HEK293 (cell line): ENCODE measurements at regions not wholly inside any gene's neighbourhood (a gene's known extent, or its start where the extent isn't known, plus 50 kb on each side); places are given as distances from the start of the nearest gene placed in this dataset.
"Not testable (repeated sequence)": the region's sequence is repeated elsewhere in the genome, so short reads cannot be mapped to it uniquely, and the experiment has no call there.

Source experiments
- CTCF ChIA-PET: fragments of 350-600 bp; formaldehyde crosslinking; extraction: SDS; loops from one replicate; lab custom pipeline; 2021; ENCODE audit warnings: antibody characterized with exemption; lab: Yijun Ruan, JAX
- POLR2A ChIA-PET: fragments of 300-600 bp; formaldehyde crosslinking; extraction: SDS; loops from one replicate; lab custom pipeline; 2020; ENCODE audit warnings: antibody characterized with exemption, inconsistent platforms; lab: Yijun Ruan, JAX
- H3K27ac ChIP-seq: fragments of 200-500 bp; sonication (Bioruptor generic); 2 replicates; pipeline ENCODE4 v1.5.1; 2014; ENCODE audit warnings: low read depth, low read length, control low read depth, inconsistent platforms; ENCODE audit errors: extremely low read depth
- H3K36me3 ChIP-seq, 2 experiments: fragments of 200-500 bp in 1 of 2; sonication (Bioruptor generic) in 1 of 2; 1 replicate in 1 of 2; 2 replicates in 1 of 2; pipeline ENCODE4 v1.5.1; 2014 to 2017; ENCODE audit warnings: inconsistent platforms in 2 of 2, low read length in 2 of 2; ENCODE audit not compliant: control insufficient read depth in 2 of 2, insufficient read depth in 1 of 2
- H3K4me1 ChIP-seq: fragments of 200-500 bp; sonication (Bioruptor generic); 2 replicates; pipeline ENCODE4 v1.5.1; 2014; ENCODE audit warnings: mild to moderate bottlenecking, low read length, inconsistent platforms; ENCODE audit not compliant: control insufficient read depth, insufficient read depth
- H3K4me3 ChIP-seq: 2 replicates; pipeline ENCODE4 v1.5.1; 2011; ENCODE audit warnings: low read depth, mild to moderate bottlenecking, control low read depth, low read length, moderate library complexity
- H3K9me3 ChIP-seq: fragments of 200-500 bp; sonication (Bioruptor generic); 2 replicates; pipeline ENCODE4 v1.5.1; 2014; ENCODE audit warnings: low read depth, low read length, inconsistent platforms; ENCODE audit not compliant: control insufficient read depth, insufficient read depth
- MYNN ChIP-seq: fragments of 450-650 bp; formaldehyde crosslinking; IDR thresholded peaks from 2 replicates; pipeline ENCODE4 v1.5.1; 2016; ENCODE audit warnings: missing biosample characterization, missing genetic modification characterization, borderline replicate concordance
- OSR2 ChIP-seq: fragments of 450-650 bp; formaldehyde crosslinking; IDR thresholded peaks from 2 replicates; pipeline ENCODE4 v1.5.1; 2016; ENCODE audit warnings: missing biosample characterization, missing genetic modification characterization
- TCF7L2 ChIP-seq: IDR thresholded peaks from 2 replicates; pipeline ENCODE4 v1.6.1; 2011; ENCODE audit warnings: low read depth, mild to moderate bottlenecking, inconsistent platforms, low read length, moderate library complexity, borderline replicate concordance
- TRIM28 ChIP-seq: IDR thresholded peaks from 2 replicates; pipeline ENCODE4 v1.6.1; 2011; ENCODE audit warnings: low read length, control low read depth, borderline replicate concordance
- WT1 ChIP-seq: fragments of 450-650 bp; formaldehyde crosslinking; IDR thresholded peaks from 2 replicates; pipeline ENCODE4 v1.5.1; 2016; ENCODE audit warnings: missing biosample characterization, missing genetic modification characterization
- ZNF341 ChIP-seq: fragments of 450-650 bp; formaldehyde crosslinking; IDR thresholded peaks from 2 replicates; pipeline ENCODE4; 2016; ENCODE audit warnings: low read depth, missing biosample characterization, missing genetic modification characterization
- ZNF785 ChIP-seq: fragments of 450-650 bp; formaldehyde crosslinking; IDR thresholded peaks from 2 replicates; pipeline ENCODE4 v1.5.1; 2016; ENCODE audit warnings: missing biosample characterization, missing genetic modification characterization
- ZNF837 ChIP-seq: fragments of 450-650 bp; formaldehyde crosslinking; IDR thresholded peaks from 2 replicates; pipeline ENCODE4 v1.5.1; 2016; ENCODE audit warnings: missing biosample characterization, missing genetic modification characterization
- TF ChIP-seq, protein P1 (sequence below): fragments of 450-650 bp; formaldehyde crosslinking; IDR thresholded peaks from 2 replicates; pipeline ENCODE4 v1.5.1; 2017; ENCODE audit warnings: missing biosample characterization, missing genetic modification characterization
- TF ChIP-seq, protein P2 (sequence below): fragments of 450-650 bp; formaldehyde crosslinking; IDR thresholded peaks from 2 replicates; pipeline ENCODE4 v1.5.1; 2017; ENCODE audit warnings: missing biosample characterization, missing genetic modification characterization
- TF ChIP-seq, protein P3 (sequence below): fragments of 450-650 bp; formaldehyde crosslinking; IDR thresholded peaks from 2 replicates; pipeline ENCODE4 v1.5.1; 2017; ENCODE audit warnings: missing biosample characterization, missing genetic modification characterization
- TF ChIP-seq, protein P4 (sequence below): fragments of 450-650 bp; formaldehyde crosslinking; IDR thresholded peaks from 2 replicates; pipeline ENCODE4; 2016; ENCODE audit warnings: missing biosample characterization, missing genetic modification characterization
- TF ChIP-seq, protein P5 (sequence below): fragments of 450-650 bp; formaldehyde crosslinking; IDR thresholded peaks from 2 replicates; pipeline ENCODE4 v1.5.1; 2017; ENCODE audit warnings: missing biosample characterization, missing genetic modification characterization

DNA sequence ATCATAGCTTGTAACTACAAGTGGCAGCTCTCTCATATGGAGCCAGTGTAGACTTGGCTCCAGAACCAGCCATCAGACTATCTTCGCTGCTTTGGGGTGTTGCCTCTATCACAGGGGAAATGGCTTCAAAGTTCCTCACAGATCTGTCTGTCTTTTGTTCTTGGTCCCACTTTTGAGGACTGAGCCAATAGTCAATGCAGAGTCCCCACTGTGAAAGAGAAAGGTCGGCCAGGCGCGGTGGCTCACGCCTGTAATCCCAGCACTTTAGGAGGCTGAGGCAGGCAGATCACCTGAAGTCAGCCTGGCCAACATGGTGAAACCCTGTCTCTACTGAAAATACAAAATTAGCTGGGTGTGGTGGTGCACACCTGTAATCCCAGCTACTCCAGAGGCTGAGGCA lies 86.9 kb upstream of the FZD7 start:
- H3K36me3 ChIP-seq, H3K27ac ChIP-seq, POLR2A ChIA-PET, H3K4me3 ChIP-seq, H3K9me3 ChIP-seq, H3K4me1 ChIP-seq: not testable (repeated sequence)
- CTCF ChIA-PET, result interaction anchor here (1.1 to 1.2 kb wide), 2 partner anchors 9 to 86 kb away, joined by 3 to 4 read pairs; no protein-coding TSS in a partner anchor

DNA sequence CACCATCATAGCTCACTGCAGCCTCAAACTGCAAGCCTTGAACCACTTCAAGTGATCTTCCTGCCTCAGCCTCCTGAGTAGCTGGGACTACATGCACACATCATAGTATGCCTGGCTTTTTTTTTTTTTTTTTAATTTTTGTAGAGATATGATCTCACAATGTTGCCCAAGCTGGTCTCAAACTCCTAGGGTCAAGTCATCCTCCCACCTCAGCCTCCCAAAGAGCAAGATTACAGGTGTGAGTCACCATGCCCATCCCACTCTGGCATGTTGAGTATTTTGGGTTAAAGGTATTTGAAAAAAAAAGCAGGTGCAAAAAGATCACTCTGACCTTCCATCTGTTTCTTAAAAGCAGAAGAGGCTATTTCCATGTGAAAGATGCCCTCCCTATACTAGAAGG lies 86.4 kb upstream of the FZD7 start:
- ChIA-PET POLR2A (no interaction called here), CTCF (interaction anchor here (1.1 kb wide), 1 partner anchor 87 kb away, joined by 3 read pairs; no protein-coding TSS in a partner anchor)
- Histone ChIP-seq H3K4me1 (no peaks in the 10 kb centered on the region), H3K36me3 (no peaks in the 10 kb centered on the region), H3K9me3 (no peaks in the 10 kb centered on the region), H3K27ac (no peak overlapping the region), H3K4me3 (no peak overlapping the region)
- TF ChIP-seq MYNN, result no peak
- TF ChIP-seq, protein P1, sequence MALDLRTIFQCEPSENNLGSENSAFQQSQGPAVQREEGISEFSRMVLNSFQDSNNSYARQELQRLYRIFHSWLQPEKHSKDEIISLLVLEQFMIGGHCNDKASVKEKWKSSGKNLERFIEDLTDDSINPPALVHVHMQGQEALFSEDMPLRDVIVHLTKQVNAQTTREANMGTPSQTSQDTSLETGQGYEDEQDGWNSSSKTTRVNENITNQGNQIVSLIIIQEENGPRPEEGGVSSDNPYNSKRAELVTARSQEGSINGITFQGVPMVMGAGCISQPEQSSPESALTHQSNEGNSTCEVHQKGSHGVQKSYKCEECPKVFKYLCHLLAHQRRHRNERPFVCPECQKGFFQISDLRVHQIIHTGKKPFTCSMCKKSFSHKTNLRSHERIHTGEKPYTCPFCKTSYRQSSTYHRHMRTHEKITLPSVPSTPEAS (tag by site-specific recombination), result no peak

DNA sequence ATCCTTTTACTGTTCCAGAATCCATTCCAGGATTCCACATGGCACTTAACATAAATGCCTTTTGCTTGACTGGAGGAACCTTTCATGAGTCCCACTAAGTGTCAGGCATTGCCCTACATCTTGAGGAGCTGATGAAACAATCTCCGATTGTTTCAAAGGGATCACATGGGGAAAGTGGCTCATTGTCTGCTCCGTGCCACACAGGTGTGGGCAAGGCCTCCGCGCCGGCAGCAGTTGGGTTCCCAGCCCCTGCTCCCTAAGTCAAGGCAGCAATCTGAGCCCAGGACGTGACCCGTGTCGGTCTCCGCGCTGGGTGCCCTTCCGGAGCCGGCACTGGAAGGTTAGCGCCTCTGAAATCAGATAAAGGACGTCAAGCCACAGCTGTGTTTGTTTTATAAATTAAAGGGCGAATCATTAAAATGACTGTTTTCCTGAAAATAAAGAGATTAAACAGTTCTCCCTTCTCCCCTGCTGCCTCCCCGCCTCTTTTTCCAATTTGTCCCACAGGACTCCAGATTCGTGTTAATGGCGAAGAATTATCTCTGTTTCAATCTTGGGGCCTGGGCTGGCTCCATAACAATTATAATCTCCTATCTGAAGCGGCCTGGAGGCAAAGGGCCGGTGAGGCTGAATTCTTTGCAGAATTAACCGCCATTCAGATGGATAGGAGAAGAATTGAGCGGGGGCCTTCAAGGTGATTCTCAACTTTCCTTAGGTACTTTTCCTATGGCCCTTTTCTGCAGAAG lies 84.3 kb upstream of the FZD7 start:
- H3K4me3 ChIP-seq, result no peak overlapping the region
- H3K36me3 ChIP-seq, result no peaks in the 10 kb centered on the region
- H3K9me3 ChIP-seq, result no peaks in the 10 kb centered on the region
- H3K4me1 ChIP-seq, result no peaks in the 10 kb centered on the region
- TF ChIP-seq OSR2 (tag by site-specific recombination), result 0 out of 2 replicates have a peak, but pooled peaks have one; percentile 20
- peak; percentile 33; the same call in 1 of the 2 replicates for TF ChIP-seq WT1 (tag by site-specific recombination)
- TF ChIP-seq, protein P2, sequence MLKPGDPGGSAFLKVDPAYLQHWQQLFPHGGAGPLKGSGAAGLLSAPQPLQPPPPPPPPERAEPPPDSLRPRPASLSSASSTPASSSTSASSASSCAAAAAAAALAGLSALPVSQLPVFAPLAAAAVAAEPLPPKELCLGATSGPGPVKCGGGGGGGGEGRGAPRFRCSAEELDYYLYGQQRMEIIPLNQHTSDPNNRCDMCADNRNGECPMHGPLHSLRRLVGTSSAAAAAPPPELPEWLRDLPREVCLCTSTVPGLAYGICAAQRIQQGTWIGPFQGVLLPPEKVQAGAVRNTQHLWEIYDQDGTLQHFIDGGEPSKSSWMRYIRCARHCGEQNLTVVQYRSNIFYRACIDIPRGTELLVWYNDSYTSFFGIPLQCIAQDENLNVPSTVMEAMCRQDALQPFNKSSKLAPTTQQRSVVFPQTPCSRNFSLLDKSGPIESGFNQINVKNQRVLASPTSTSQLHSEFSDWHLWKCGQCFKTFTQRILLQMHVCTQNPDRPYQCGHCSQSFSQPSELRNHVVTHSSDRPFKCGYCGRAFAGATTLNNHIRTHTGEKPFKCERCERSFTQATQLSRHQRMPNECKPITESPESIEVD (tag by site-specific recombination), result peak; percentile 14; the same call in 1 of the 2 replicates
- no peak for TF ChIP-seq ZNF341 (tag by site-specific recombination)
- TF ChIP-seq TRIM28, result 0 out of 2 replicates have a peak, but pooled peaks have one; percentile 15
- TF ChIP-seq, protein P3, sequence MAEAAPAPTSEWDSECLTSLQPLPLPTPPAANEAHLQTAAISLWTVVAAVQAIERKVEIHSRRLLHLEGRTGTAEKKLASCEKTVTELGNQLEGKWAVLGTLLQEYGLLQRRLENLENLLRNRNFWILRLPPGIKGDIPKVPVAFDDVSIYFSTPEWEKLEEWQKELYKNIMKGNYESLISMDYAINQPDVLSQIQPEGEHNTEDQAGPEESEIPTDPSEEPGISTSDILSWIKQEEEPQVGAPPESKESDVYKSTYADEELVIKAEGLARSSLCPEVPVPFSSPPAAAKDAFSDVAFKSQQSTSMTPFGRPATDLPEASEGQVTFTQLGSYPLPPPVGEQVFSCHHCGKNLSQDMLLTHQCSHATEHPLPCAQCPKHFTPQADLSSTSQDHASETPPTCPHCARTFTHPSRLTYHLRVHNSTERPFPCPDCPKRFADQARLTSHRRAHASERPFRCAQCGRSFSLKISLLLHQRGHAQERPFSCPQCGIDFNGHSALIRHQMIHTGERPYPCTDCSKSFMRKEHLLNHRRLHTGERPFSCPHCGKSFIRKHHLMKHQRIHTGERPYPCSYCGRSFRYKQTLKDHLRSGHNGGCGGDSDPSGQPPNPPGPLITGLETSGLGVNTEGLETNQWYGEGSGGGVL (tag by site-specific recombination), result no peak
- peak; percentile 68; the same call in 1 of the 2 replicates for TF ChIP-seq TCF7L2
- TF ChIP-seq, all 188 proteins: peak for 5
- ChIA-PET CTCF (interaction anchor here (0.9 to 1.2 kb wide), 2 partner anchors 11 to 88 kb away, joined by 3 read pairs; no protein-coding TSS in a partner anchor), POLR2A (no interaction called here)
- no peak overlapping the region for H3K27ac ChIP-seq

DNA sequence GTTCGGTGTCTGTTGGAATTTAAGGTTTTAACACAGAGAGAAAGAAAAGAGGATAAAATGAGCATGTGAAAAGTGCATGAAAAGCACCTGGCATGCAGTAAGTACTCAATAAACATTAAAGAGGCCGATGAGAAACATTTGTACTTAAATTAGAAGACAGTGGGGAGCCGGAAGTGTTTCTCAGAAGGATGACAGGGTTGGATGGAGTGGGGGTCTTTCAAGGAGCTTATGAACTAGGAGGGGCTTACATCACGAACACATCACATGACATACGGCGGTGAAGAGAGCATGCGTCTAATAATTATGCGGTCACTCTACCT lies 83.8 kb upstream of the FZD7 start:
- Histone ChIP-seq H3K4me1 (no peaks in the 10 kb centered on the region), H3K4me3 (no peak overlapping the region), H3K27ac (no peak overlapping the region)
- CTCF ChIA-PET, result no interaction called here
- TF ChIP-seq, protein P4, sequence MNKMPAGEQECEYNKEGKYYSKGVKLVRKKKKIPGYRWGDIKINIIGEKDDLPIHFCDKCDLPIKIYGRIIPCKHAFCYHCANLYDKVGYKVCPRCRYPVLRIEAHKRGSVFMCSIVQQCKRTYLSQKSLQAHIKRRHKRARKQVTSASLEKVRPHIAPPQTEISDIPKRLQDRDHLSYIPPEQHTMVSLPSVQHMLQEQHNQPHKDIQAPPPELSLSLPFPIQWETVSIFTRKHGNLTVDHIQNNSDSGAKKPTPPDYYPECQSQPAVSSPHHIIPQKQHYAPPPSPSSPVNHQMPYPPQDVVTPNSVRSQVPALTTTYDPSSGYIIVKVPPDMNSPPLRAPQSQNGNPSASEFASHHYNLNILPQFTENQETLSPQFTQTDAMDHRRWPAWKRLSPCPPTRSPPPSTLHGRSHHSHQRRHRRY, result no peak
- TF ChIP-seq ZNF785 (tag by site-specific recombination) (no peak), ZNF837 (tag by site-specific recombination) (no peak)
- TF ChIP-seq, protein P5, sequence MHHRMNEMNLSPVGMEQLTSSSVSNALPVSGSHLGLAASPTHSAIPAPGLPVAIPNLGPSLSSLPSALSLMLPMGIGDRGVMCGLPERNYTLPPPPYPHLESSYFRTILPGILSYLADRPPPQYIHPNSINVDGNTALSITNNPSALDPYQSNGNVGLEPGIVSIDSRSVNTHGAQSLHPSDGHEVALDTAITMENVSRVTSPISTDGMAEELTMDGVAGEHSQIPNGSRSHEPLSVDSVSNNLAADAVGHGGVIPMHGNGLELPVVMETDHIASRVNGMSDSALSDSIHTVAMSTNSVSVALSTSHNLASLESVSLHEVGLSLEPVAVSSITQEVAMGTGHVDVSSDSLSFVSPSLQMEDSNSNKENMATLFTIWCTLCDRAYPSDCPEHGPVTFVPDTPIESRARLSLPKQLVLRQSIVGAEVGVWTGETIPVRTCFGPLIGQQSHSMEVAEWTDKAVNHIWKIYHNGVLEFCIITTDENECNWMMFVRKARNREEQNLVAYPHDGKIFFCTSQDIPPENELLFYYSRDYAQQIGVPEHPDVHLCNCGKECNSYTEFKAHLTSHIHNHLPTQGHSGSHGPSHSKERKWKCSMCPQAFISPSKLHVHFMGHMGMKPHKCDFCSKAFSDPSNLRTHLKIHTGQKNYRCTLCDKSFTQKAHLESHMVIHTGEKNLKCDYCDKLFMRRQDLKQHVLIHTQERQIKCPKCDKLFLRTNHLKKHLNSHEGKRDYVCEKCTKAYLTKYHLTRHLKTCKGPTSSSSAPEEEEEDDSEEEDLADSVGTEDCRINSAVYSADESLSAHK (tag by site-specific recombination), result no peak
- TF ChIP-seq, all 188 proteins: peak for 0
- POLR2A ChIA-PET, result no interaction called here
- Histone ChIP-seq H3K9me3 (no peaks in the 10 kb centered on the region), H3K36me3 (no peaks in the 10 kb centered on the region)
